T-helper 2 cell treated with Interferon-gamma antibody and Interleukin-4, amounts not matched to agents 100 ng/mL and 5 ng/mL, for 36 hours (primary cell): ENCODE measurements at regions not wholly inside any gene's neighbourhood (a gene's known extent, or its start where the extent isn't known, plus 50 kb on each side); places are given as distances from the start of the nearest gene placed in this dataset.
"Not testable (repeated sequence)": the region's sequence is repeated elsewhere in the genome, so short reads cannot be mapped to it uniquely, and the experiment has no call there.

ENCODE experiments used
- intact Hi-C: fragments of 100-400 bp; cut with micrococcal nuclease; formaldehyde crosslinking; loops from one replicate; pipeline ENCODE4 v1.15.1; 2023

DNA sequence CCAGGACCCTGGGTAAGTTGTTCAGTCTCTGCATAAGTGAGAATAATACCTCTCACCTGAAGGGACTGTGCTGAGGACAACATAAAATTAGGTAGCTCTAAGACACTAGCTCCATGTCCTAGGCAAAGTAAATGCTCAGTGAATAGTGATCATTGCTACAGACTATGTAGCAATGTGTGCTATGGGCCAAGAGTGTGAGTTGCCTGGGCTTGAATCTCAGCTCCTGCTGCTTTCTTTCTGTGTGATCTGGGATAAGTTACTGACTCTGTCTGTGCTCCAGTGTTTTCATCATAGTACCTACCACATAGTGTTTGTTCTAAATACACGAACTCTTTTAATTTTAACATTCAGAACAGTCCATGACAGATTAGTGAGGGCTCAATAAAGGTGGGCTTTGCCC lies 81.1 kb upstream of the MFGE8 start:
- intact Hi-C loops = no loop called here

DNA sequence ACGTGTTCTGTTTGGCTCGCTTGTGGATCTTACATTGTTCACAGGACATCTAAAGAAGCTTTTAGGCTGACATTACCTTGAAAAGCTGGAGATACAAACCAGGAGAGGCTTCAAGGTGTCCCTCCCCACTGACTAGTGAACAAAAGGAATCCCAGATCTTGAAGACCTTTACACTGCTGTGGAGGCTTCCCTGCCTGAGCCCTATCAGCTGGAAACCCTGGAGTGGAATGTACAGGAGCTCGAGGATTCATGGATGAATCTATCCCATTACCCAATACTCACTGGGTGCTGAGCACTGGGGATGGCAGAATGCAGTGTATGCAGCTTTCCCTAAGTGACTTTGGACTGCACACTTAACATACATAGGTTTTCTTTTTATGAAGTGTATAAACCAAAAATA lies 82.3 kb upstream of the MFGE8 start:
- intact Hi-C loops = no loop called here

DNA sequence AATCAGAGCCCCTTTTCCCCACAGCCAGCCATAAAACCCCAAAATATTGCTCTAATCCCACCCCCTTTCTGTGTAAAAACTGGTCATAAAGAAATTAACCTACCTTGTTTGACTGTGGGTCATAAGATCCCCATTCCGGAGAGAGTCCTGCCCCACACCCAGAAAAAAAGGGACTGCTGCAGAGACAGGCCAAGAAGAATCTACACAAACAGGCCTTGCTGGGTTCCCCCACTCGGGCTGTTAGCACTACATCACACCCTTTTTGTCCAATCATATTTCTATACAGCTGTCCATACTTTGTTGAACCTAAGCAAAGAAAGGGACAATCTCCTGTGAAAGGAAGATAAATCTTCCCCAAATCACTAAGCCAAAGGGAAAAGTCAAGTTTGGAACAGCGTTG lies 84.4 kb upstream of the MFGE8 start:
- intact Hi-C loops = no loop called here

DNA sequence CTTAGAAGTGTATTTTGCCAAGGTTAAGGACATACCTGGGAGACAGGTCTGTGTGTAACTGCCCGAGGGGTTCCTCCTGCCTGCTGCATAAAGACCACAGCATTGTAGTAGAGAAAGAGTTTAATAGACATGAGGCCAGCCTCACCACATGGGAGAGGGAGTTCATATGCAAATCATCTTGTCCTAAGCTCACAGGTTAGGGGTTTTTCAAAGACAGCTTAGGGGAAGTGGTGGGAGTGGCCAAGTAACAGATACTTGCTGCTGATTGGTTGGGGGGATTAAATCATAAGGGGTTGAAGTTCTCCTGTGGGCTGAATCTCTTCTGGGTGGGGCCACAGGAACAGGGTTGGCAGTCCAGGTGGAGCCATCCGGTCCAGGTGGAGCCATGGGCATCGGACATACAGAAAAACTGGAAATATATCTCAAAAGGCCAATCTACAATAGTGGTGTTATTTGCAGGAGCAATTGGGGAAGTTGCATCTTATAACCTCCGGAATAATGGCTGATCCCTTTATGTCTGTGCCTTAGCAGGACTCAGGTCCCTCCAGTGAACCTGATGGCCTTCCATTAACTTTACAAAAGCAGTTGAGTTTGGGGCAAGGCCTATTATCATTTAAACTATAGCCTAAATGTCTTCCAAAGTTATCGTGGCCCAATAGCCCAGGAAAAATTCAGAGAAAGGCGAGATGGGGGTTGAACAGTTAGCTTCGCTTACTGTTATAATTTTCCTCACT lies 86.0 kb upstream of the MFGE8 start:
- intact Hi-C loops = no loop called here

DNA sequence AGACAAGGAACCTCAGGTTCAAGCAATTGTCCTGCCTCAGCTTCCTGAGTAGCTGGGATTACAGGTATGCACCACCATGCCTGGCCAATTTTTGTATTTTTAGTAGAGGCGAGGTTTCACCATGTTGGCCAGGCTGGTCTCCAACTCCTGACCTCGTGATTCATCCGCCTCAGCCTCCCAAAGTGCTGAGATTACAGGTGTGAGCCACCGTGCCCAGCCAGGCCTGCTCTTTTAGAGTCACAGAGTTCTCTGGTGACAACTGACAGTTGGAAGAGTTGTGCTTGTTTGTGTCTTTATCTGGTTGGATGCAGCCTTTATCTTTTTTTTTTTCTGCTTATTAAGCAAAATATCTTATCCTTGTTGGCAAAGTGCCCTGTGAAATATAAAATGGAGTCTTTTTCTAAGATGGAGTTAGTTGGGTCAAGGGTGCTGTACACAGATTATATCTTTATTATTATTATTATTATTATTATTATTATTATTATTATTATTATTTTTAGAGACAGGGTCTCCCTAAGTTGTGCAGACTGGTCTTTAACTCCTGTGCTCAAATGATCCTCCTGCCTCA lies 86.5 kb upstream of the ABHD2 start:
- intact Hi-C loops = not testable (repeated sequence)

DNA sequence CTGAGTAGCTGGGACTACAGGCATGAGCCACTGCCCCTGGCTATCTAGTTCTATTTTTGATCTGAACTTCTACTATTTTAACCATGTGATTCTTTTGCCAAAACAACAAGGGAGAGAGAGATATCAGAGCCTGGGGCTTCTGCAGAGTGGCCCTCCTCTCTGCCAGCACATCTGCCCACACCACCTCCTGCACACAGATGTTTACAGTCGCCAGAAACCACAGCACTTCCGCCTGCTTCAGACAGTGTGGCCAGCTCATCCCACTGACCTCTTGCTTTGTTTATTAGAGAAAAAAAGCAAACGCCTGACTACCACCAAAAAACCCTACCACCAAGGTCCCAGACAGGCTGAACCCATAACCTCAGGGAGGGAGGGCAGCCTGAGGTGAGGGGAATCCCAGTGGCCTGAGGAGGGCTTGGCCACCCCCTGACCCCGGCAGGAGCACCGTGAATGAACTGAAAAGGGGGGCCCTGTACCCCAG lies 85.9 kb upstream of the ABHD2 start:
- intact Hi-C loops = no loop called here

DNA sequence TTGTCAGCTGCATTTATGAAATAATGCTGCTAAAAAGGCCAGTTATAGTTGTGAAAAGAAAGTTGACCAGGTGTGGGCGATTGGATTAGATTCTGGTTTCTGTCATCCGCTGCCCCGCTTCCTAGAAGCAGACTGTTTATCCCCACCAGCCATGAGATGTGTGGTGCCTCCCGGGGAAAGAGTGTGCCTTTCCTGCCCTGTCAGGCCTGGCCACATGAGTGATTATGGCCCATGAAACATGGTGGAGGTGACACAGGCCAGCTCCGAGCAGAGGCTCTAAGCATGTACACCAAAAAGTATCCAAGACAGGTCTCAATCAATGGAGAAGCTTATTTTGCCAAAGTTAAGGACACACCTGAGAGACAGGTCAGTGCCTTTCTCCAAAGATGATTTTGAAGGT lies 85.4 kb upstream of the ABHD2 start:
- intact Hi-C loops = no loop called here

DNA sequence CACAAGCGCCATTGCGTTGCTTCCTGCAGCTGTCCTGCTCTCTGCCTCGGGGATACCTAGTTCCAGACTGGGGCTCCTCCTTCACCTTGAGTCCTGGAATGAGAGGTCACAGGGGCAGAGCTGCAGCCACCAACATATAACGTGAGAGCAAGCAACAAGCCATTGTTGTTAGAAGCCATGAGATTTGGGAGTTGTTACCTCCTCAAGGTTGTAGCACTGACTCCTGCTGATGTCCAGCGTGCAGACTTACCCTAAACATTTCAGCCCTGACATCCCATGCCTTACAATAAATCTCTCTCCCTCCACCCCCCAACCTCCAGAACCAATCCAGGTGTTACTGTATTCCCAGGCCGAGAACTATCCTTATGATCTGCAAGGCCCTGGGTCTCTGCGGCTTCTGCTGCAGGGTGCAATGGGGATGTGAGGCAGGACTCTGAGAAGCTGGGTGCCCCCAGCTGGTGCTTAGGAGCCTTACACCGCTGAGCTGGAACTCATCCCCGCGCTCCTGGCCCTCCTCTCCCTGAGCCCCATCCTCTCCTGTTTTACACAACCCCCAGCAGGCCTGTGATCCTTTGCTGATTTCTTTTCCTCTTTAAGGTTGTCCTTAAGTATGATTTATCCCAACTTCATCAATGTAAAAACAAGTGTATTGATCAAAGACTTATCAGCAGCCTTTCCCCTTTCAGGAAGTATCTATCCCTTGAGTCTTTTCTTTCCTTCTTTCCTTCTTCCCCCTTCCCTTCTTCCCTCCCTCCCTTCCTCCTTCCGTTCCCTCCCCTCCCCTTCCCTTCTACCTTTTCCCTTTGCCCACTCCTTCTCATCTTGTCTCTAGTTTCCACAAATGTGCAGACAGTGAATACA lies 84.2 kb upstream of the ABHD2 start:
- intact Hi-C loops = no loop called here

DNA sequence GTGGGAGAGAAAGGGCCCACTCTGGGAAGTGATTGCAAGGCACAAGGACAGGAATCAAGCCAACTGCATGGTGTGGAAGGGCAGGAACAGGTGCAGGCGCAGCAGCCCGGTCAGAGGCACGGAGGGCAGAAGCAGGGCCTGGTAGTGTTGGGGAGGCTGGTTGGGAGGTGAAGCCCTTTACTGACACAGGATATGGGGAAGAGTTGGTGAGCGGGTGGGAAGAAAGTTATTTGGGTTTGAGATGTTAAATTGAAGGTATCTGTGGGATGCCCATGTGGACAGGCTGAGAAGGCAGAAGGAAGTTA lies 83.6 kb upstream of the ABHD2 start:
- intact Hi-C loops = no loop called here

DNA sequence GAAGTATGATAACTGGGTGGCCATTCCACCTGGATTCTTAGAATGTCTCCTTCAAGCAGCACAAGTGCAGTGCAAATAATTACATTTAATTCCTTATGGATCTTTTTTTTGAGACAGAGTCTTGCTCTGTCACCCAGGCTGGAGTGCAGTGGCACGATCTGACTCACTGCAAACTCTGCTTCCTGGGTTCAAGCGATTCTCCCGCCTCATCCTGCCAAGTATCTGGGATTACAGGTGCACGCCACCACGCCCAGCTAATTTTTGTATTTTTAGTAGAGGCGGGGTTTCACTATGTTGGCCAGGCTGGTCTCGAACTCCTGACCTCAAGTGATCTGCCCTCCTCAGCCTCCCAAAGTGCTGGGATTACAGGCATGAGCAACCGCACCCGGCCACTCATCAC lies 80.7 kb upstream of the ABHD2 start:
- intact Hi-C loops = not testable (repeated sequence)

DNA sequence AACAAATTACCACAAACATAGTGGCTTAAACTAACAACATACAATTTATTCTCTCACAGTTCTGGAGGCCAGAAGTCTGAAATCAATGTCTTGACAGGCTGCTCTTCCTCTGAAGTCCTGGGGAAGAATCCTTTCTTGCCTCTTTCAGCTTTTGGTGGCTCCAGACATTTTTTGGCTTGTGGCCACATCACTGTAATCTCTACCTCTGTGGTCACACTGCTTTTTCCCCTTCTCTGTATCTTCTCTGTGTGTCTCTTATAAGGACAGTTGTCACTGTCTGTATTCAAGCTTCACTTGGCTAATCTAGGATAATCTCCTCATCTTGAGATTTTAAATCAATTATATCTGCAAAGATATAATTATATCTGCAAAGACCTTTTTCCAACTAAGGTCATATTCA lies 80.3 kb upstream of the ABHD2 start:
- intact Hi-C loops = no loop called here

DNA sequence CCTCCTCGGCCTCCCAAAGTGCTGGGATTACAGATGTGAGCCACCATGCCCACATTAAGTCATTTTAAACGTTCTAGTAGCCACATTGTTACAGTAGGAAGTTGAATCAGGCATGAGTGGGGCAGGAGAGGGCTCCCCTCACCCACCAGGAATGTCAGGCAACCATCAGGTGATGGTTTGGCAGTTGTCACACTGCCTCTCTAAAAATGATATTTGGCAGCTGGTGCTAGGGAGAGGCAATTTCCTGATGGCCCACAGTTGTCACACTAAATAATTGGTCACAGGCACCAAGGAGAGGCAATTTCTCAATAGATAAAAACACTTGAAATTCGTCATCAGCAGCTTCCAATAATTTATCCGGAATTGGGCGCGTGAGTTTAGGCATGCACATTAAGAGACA lies 79.2 kb upstream of the ABHD2 start:
- intact Hi-C loops = no loop called here

DNA sequence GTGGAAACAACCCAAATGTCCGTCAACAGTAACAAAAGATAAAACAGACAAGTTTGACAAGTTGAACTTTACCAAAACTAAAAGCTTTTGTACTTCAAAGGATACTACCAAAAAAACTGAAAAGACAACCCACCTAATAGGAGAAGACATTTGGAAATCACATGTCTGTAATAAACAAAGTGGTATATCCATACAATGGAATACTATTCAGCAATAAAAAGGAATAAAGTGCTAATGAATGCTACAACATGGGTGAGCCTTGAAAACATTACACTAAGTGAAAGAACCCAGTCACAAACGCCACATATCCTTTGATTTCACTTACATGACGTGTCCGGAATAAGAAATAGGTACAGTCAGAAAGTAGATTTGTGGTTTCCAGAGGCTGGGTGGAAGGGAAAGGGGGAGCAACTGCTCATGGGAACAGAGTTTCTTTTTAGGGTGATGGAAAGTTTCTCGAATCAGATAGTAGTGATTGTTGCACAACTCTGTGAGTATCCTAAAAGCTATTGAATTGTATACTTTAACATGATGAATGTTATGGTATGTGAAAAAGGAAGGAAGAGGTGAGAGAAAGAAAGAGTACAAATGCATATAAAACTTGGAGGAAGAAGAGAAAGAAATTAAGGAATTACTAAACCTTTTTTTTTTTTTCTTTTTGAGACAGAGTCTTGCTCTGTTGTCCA lies 72.7 kb upstream of the ABHD2 start:
- intact Hi-C loops = loop anchor here (5.0 kb wide), 1 partner anchor 393 kb away; the partner anchor contains the start of gene AEN

DNA sequence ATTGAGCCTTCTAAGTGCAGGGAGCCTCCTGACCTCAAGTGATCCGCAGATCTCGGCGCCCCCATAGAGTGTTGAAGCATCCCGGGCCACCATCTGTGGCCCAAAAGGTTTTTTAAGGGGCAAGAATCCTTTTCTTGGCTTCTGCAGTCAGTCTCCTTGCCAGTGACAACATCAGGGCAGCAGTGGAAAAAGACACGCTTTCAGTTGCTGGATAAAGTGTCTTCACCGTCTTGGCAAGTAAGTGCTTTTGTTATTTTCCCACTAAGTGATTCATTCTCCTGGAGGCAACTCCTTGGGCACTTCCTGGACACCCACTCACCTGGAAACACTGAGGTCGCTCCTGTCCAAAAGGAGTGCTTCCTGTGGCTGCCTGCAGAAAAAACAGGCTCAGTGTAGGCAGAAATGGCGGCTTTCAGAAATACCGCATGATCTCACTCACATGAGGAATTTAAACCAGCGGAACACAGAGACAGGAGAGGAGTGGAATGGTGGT lies 71.7 kb upstream of the ABHD2 start:
- intact Hi-C loops = loop anchor here (1.0 to 5.0 kb wide), 3 partner anchors 112 to 394 kb away; partner anchors contain the start of gene AEN

DNA sequence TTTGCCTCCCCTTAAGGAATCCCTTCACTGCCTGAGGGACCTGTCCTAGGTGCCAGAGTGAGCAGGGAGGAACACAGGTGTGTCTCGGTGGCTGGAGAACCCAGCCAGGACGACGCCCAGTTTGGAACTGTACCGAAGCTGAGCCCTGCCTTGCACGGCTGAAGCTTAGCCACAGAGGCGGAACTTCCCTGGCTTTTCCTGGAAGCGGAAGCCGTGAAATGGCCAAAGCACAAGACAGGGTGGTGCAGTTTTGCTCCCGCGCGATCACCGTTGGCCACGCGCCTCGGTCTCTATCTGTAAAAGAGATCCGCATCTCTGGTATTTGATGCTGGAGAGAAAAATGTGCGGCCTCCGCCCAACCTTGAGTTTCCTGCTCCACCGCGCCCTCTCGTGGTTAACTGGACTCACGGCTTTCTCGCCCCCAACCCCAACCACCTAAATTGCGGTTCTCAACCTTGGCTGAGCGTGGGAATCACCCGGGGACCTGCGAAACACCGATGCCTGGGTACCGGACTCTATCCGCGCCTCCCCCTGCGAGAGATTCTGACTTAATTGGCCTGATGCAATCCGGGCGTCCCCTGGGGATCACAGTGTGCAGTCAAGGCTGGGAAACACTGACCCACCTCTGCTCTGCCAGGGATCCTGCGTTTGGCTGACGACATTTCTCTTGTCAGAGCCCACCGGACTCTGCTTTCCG lies 70.7 kb upstream of the ABHD2 start:
- intact Hi-C loops = loop anchor here (1.0 to 5.0 kb wide), 3 partner anchors 113 to 395 kb away; partner anchors contain the start of gene AEN

DNA sequence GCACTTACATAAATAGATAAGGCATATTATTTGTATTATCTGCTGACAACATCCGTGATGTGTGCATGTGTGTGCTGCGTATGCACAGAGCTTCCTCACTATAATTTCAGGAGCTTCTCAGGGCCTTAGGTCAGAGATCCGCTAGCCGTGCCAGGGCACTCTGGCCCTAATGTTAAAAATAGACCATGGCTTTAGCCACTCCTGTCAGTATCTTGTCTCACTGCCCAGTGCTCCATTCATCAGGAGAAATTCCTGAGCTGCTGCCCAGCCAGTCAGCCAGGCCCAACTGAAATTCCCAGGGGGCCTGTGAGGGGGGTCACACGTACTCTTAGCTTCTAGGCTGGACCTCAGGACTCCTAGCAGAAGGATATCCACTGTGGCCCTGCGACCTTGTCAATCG lies 70.0 kb upstream of the ABHD2 start:
- intact Hi-C loops = loop anchor here (5.0 kb wide), 1 partner anchor 396 kb away; the partner anchor contains the start of gene AEN

DNA sequence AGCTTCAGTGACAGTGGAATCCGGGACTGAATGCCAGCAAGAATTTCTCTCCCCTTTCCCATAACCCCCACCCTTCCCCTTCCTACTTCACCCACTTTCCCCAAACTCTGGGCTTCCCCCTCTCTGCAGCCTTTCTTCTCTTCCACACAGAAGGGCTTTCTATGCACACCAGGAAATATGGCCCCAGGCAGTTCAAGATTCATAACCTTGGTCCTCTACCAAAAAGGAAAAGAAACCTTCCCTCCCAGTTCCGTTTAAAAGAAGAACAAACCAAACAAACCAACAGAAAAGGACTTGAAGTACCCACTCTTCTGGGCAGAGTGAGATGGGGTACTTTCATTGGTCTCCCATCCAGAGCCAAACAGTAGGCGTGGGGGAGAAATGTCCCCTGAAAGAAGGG lies 68.8 kb upstream of the ABHD2 start:
- intact Hi-C loops = loop anchor here (5.0 kb wide), 1 partner anchor 397 kb away; the partner anchor contains the start of gene AEN

DNA sequence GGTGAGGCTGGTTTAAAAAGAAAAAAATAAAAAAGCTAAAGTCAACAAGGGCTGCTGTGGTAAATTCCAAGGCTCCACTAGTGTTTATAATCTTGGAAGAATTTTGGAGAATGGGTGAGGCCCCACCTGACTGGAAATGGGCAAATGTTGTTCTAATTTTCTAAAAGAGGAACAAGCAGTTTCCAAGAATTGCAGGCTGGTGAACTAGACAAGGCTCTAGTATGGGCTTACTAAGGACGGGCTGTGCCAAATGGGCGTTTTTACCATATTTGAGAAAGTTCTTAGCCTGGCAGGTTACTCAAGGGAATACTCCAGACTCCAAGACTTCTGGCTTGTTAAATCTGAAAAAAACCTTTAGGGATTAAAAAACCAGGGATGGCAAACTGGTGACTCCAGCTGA lies 67.0 kb upstream of the ABHD2 start:
- intact Hi-C loops = no loop called here

DNA sequence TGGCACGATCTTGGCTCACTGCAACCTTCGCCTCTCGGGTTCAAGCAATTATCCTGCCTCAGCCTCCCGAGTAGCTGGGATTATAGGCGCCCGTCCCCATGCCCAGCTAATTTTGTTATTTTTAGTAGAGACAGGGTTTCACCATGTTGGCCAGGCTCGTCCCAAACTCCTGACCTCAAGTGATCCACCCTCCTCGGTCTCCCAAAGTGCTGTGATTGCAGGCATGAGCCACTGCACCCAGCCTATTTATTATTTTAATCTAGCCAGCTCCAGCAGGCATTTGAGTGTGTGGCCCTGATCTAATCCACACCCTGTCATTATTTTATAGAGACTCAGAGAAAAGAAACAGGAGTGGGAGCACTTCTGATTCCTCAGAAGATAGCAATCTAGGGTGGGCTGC lies 66.4 kb upstream of the ABHD2 start:
- intact Hi-C loops = not testable (repeated sequence)

DNA sequence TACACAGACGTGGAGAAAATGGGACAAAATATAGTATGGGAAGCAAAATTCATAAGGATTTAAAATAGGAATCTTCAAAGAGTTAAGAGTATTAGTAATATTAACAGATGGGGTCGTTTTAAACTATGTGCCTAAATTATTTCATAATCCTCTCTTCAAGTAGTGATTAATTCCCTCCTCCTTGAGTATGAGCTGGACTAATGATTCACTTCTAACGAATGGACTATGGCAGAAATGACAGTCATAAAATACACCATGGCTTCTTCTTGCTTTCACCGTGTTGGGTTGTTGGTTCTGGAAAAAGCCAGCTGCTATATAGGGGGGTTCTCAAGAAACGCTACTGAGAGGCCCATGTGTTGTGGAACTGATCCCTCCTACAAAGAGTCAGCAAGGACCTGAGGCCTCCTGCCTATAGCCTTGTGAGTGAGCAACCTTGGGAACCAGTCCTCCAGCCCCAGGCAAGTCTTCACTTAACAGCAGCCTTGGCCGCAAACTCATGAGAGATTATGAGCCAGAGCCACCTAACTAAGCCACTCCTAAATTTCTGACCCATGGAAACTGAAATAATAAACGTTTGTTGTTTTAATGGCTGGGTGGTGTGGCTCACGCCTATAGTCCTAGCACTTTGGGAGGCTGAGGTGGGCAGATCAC lies 64.8 kb upstream of the ABHD2 start:
- intact Hi-C loops = no loop called here
